ENCODE measurements at regions not wholly inside any gene's neighbourhood (a gene's known extent, or its start where the extent isn't known, plus 50 kb on each side); places are given as distances from the start of the nearest gene placed in this dataset.
A peak's percentile ranks its signal among the peaks of the same experiment; 100 is the strongest.

DNA sequence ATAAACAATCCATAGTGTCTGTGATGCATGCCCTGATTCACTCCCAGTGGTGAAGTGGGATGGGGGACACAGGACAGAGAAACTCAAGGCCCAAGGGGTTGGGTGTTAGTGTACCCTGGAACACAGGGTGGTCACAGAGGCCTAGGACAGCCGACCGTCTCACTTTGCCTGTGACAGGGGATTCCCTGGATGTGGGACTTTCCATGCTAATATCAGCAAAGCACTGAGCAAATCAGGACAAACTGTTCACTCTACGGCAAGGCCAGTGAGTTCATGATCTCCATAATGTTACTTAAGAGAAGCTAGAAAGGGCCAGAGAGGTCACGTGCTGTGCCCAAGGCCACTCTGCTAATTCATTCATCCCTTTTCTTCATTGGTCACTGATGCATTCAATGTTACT is 158.7 kb upstream of the RBPJ start:
- no peak overlapping the region for H3K9ac ChIP-seq (ENCODE audit: low read depth in 1 of 2, low read length in 2 of 2)
- no peaks in the 10 kb centered on the region for H3K9me3 ChIP-seq (ENCODE audit: control insufficient read depth in 1 of 2, low read length in 2 of 2)
- no peaks in the 10 kb centered on the region for H3K4me1 ChIP-seq (ENCODE audit: control insufficient read depth in 1 of 2, insufficient read depth in 2 of 2, low read length in 2 of 2)
- no peak overlapping the region for H3K27ac ChIP-seq (ENCODE audit: low read depth, low read length)
- no peaks in the 10 kb centered on the region for H3K27me3 ChIP-seq (ENCODE audit: control insufficient read depth in 1 of 2, insufficient read depth in 2 of 2, low read length in 2 of 2)
- no peak overlapping the region for H3K4me3 ChIP-seq (ENCODE audit: low read depth in 1 of 2, low read length in 2 of 2)
- no peaks in the 10 kb centered on the region for H3K36me3 ChIP-seq (ENCODE audit: control insufficient read depth in 1 of 2, insufficient read depth in 2 of 2, low read length in 2 of 2)

DNA sequence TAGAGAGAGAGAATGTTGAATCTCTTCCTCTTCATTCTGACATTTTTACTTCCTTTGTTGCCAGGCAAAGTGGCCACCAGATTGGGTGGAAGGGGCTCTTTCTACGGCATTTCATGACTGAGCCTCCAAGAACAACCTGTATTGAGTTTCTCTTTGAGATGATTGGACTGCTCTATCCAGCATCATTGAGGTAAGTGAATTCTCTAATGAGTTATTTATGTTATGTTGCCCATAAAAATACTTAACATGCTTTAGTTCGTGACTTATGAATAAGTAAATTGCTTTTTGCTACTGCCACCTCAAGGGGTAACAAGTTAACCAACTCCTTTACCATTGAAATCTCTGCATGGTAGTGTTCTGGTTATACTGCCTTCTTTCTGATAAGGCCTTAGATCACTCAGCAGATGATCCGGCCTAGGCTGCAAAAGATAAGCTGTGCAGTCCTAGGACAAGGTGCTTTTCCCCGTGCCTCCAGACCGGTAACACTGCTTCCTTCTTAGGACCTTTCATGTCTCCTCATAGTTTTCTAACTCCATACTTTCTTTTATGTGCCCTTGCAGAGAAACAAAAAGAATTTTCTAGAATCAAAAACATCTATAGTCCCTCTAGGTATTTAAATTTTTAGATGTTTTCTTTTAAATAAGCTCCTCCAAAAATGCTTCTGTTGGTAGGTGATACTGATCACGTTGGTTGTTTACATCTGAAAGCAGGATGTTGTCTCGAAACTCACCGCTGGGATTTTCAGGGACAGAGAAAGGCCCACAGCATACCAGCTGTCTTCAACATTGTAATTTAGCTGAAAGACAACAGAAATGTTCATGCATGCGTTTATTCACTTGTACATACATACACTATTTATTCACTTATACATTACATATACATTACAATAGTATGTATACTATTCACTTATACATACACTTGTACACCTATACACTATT is 157.1 kb upstream of the RBPJ start:
- Histone ChIP-seq H3K36me3 (ENCODE audit: control insufficient read depth in 1 of 2, insufficient read depth in 2 of 2, low read length in 2 of 2) (no peaks in the 10 kb centered on the region), H3K4me1 (ENCODE audit: control insufficient read depth in 1 of 2, insufficient read depth in 2 of 2, low read length in 2 of 2) (no peaks in the 10 kb centered on the region), H3K4me3 (ENCODE audit: low read depth in 1 of 2, low read length in 2 of 2) (no peak overlapping the region), H3K27ac (ENCODE audit: low read depth, low read length) (no peak overlapping the region), H3K9ac (ENCODE audit: low read depth in 1 of 2, low read length in 2 of 2) (no peak overlapping the region), H3K27me3 (ENCODE audit: control insufficient read depth in 1 of 2, insufficient read depth in 2 of 2, low read length in 2 of 2) (no peaks in the 10 kb centered on the region), H3K9me3 (ENCODE audit: control insufficient read depth in 1 of 2, low read length in 2 of 2) (no peaks in the 10 kb centered on the region)

DNA sequence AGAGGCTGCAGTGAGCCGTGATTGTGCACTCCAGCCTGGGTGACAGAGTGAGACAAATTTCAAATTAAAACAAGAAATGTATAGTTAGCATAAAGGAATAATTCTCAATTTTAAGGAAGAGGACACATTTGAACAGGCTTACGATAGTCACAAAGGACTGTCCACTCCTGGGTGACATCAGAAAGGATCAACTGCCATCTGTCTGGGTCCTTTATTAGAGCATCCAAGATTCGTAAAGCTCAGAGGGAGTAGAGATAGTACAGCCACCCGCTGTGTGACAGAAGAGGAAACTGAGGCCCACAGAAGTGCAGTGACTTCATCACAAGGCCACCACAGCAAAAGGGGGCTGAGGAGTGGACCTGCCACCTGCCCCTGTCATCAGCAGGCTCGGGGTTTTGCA is 149.3 kb upstream of the RBPJ start:
- Histone ChIP-seq H3K4me1 (ENCODE audit: control insufficient read depth in 1 of 2, insufficient read depth in 2 of 2, low read length in 2 of 2) (peaks cover 0 to 10% of the 10 kb centered on the region in 2 donors), H3K36me3 (ENCODE audit: control insufficient read depth in 1 of 2, insufficient read depth in 2 of 2, low read length in 2 of 2) (no peaks in the 10 kb centered on the region), H3K9me3 (ENCODE audit: control insufficient read depth in 1 of 2, low read length in 2 of 2) (no peaks in the 10 kb centered on the region), H3K4me3 (ENCODE audit: low read depth in 1 of 2, low read length in 2 of 2) (no peak overlapping the region), H3K27me3 (ENCODE audit: control insufficient read depth in 1 of 2, insufficient read depth in 2 of 2, low read length in 2 of 2) (no peaks in the 10 kb centered on the region), H3K27ac (ENCODE audit: low read depth, low read length) (no peak overlapping the region), H3K9ac (ENCODE audit: low read depth in 1 of 2, low read length in 2 of 2) (no peak overlapping the region)

DNA sequence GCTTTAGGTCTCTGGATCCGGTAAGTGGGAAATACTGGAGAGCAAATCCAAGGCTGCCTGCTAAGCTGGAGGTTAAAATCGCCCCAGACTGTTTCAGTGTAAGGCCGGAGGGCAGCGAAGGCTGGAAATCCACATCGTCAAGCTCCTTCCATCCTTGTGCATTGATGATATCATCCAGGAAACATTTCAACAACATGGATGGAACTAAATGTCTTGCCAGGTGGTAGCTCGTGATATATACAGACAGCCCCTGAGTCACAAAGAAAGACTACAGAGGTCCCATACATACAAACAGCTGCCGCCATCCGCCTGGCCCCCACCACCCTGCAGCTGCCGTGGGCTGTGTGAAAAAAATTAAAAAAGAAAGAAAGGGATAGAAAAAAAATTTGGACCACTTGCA is 148.9 kb upstream of the RBPJ start:
- Histone ChIP-seq H3K4me3 (ENCODE audit: low read depth in 1 of 2, low read length in 2 of 2) (no peak overlapping the region), H3K27ac (ENCODE audit: low read depth, low read length) (no peak overlapping the region), H3K9me3 (ENCODE audit: control insufficient read depth in 1 of 2, low read length in 2 of 2) (no peaks in the 10 kb centered on the region), H3K27me3 (ENCODE audit: control insufficient read depth in 1 of 2, insufficient read depth in 2 of 2, low read length in 2 of 2) (no peaks in the 10 kb centered on the region), H3K36me3 (ENCODE audit: control insufficient read depth in 1 of 2, insufficient read depth in 2 of 2, low read length in 2 of 2) (no peaks in the 10 kb centered on the region), H3K4me1 (ENCODE audit: control insufficient read depth in 1 of 2, insufficient read depth in 2 of 2, low read length in 2 of 2) (peaks cover 0 to 10% of the 10 kb centered on the region in 2 donors), H3K9ac (ENCODE audit: low read depth in 1 of 2, low read length in 2 of 2) (no peak overlapping the region)

DNA sequence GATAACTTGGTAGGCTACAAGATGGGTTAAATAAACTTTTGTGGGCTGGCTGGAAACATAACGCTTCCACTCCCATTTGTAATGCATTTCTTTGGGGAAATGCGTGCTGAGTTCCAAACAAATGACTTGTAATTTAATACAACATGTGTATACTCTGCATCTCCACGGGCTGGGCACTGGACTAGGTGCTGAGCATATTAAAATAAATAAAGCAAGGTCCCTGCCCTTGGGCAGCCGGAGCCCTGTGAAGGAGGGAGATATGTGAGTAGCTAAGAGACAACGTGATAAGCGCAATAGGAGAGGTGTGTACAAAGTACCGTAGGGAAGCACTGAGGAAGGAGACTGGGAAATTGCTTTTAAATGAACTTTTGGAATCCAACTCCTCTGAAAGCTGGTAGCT is 147.2 kb upstream of the RBPJ start:
- Histone ChIP-seq H3K4me3 (ENCODE audit: low read depth in 1 of 2, low read length in 2 of 2) (peak overlapping the region; percentile 18 to 47), H3K36me3 (ENCODE audit: control insufficient read depth in 1 of 2, insufficient read depth in 2 of 2, low read length in 2 of 2) (no peaks in the 10 kb centered on the region), H3K27ac (ENCODE audit: low read depth, low read length) (no peak overlapping the region), H3K9me3 (ENCODE audit: control insufficient read depth in 1 of 2, low read length in 2 of 2) (no peaks in the 10 kb centered on the region), H3K4me1 (ENCODE audit: control insufficient read depth in 1 of 2, insufficient read depth in 2 of 2, low read length in 2 of 2) (peaks cover 0 to 10% of the 10 kb centered on the region in 2 donors), H3K9ac (ENCODE audit: low read depth in 1 of 2, low read length in 2 of 2) (no peak overlapping the region), H3K27me3 (ENCODE audit: control insufficient read depth in 1 of 2, insufficient read depth in 2 of 2, low read length in 2 of 2) (no peaks in the 10 kb centered on the region)

DNA sequence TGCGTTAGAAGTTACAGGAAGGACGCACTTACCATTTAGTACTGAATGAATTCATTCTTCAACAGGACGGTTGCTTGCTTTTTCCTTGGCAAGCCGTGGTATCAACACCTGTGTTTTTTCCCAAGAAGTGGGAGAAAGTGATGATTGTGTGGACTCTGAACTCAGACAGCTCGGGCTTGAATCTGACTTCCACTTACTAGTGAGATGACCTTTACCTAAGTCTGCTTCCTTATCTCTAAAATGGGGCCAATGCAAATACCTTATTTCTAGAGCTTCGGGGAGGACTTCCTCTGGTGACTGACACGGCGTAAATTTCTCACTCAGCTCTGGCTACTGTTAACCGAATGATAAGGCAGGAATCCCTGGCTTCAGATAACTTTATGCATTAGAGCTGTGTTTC is 146.8 kb upstream of the RBPJ start:
- Histone ChIP-seq H3K4me3 (ENCODE audit: low read depth in 1 of 2, low read length in 2 of 2) (peak overlapping the region; percentile 18 to 47), H3K9ac (ENCODE audit: low read depth in 1 of 2, low read length in 2 of 2) (no peak overlapping the region), H3K9me3 (ENCODE audit: control insufficient read depth in 1 of 2, low read length in 2 of 2) (no peaks in the 10 kb centered on the region), H3K27ac (ENCODE audit: low read depth, low read length) (no peak overlapping the region), H3K27me3 (ENCODE audit: control insufficient read depth in 1 of 2, insufficient read depth in 2 of 2, low read length in 2 of 2) (no peaks in the 10 kb centered on the region), H3K4me1 (ENCODE audit: control insufficient read depth in 1 of 2, insufficient read depth in 2 of 2, low read length in 2 of 2) (peaks cover 0 to 10% of the 10 kb centered on the region in 2 donors), H3K36me3 (ENCODE audit: control insufficient read depth in 1 of 2, insufficient read depth in 2 of 2, low read length in 2 of 2) (no peaks in the 10 kb centered on the region)

DNA sequence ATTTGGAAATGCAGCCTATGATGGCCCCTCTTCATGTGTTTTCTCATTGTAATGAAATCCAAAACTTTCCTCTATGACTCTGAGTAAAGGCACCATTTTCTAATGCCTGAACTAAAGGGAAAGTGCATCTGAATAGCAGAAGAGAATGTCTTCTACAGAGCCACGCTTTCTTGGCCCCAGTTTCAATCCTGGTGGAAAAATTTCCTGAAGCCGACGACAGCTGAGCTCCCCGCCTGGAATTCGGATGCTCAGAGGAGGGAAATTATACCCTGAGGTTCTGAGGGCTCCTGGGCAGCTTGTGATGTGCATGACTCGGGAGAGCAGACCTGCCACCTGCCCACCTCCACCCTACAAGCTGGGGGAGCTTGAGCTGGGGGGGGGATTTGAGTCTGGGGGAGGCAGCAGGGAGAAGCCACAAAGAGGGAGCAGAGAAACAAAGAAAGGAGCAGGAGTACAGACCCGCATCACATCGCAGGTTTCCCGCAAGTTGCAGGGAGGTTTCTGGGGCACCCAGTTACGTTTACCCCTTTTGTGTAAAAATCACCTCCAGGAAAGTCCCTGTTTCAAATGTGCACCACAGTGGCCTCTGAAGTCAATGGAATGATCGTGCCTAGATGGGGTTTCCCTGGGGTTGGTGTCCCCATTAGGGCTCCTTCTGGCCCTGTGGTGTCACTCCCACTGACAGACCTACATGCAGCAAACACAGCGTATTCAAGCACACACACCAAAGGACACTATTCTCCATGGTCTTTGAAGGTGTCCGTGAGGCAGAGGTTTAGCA is 145.6 kb upstream of the RBPJ start:
- Histone ChIP-seq H3K4me1 (ENCODE audit: control insufficient read depth in 1 of 2, insufficient read depth in 2 of 2, low read length in 2 of 2) (peaks cover 0 to 10% of the 10 kb centered on the region in 2 donors), H3K27me3 (ENCODE audit: control insufficient read depth in 1 of 2, insufficient read depth in 2 of 2, low read length in 2 of 2) (no peaks in the 10 kb centered on the region), H3K36me3 (ENCODE audit: control insufficient read depth in 1 of 2, insufficient read depth in 2 of 2, low read length in 2 of 2) (no peaks in the 10 kb centered on the region), H3K27ac (ENCODE audit: low read depth, low read length) (no peak overlapping the region), H3K9me3 (ENCODE audit: control insufficient read depth in 1 of 2, low read length in 2 of 2) (no peaks in the 10 kb centered on the region), H3K9ac (ENCODE audit: low read depth in 1 of 2, low read length in 2 of 2) (no peak overlapping the region), H3K4me3 (ENCODE audit: low read depth in 1 of 2, low read length in 2 of 2) (no peak overlapping the region)

DNA sequence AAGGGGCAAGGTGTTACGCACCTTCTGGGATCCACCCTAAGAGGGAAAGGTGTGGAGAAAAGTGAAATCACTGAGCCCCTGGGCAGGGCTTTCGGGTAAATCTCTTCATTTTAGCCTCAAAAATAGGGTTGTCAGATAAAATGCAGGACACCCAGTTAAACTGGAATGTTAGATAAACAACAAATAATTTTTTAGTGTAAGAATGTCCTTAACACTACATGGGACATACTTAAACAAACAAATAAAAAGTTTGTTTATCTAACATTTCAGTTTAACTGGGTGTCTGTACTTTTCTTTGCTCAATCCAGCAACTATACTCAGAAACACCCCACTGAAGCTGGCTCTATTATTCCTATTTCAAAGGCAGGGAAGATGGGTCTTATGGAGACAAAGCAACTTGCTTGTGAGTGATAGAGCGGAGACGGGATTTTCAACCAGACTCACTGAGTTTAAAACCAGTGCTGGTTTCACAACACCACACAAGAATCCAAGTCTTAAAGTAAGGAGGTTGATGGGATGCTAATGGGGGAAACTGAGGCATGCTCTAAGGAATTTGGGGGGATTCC is 144.8 kb upstream of the RBPJ start:
- no peak overlapping the region for H3K27ac ChIP-seq (ENCODE audit: low read depth, low read length)
- peaks cover 0 to 10% of the 10 kb centered on the region in 2 donors for H3K4me1 ChIP-seq (ENCODE audit: control insufficient read depth in 1 of 2, insufficient read depth in 2 of 2, low read length in 2 of 2)
- H3K4me3 ChIP-seq (ENCODE audit: low read depth in 1 of 2, low read length in 2 of 2), result no peak overlapping the region
- H3K9ac ChIP-seq (ENCODE audit: low read depth in 1 of 2, low read length in 2 of 2), result no peak overlapping the region
- H3K9me3 ChIP-seq (ENCODE audit: control insufficient read depth in 1 of 2, low read length in 2 of 2), result no peaks in the 10 kb centered on the region
- H3K36me3 ChIP-seq (ENCODE audit: control insufficient read depth in 1 of 2, insufficient read depth in 2 of 2, low read length in 2 of 2), result no peaks in the 10 kb centered on the region
- H3K27me3 ChIP-seq (ENCODE audit: control insufficient read depth in 1 of 2, insufficient read depth in 2 of 2, low read length in 2 of 2), result no peaks in the 10 kb centered on the region

DNA sequence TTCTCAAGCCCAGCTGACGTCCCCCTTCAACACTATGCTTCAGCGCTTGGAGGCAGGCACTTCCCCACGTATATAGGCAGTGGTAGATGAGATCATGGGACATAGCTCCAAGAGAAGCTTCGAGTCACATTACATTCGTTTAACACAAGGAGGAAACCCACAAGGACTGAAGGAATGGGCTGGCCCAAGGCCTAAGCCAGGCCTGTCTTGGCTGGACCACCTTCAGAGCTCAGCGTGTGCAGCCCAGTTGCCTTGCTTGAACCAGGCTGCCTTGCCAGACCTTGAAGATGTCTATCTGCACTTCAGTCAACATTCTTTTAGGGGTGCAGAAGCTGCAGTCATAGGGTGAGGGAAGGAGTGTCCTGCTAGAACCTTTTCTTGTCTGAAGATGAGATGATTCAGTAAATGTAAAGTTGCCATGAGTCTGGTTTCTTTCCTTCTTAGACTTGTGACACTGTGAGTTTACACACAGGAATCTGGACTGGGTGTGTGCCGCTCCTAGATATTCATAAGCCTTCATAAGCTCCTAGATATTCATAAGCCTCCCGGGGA is 144.1 kb upstream of the RBPJ start:
- peaks cover 0 to 10% of the 10 kb centered on the region in 2 donors for H3K4me1 ChIP-seq (ENCODE audit: control insufficient read depth in 1 of 2, insufficient read depth in 2 of 2, low read length in 2 of 2)
- no peak overlapping the region for H3K9ac ChIP-seq (ENCODE audit: low read depth in 1 of 2, low read length in 2 of 2)
- no peaks in the 10 kb centered on the region for H3K27me3 ChIP-seq (ENCODE audit: control insufficient read depth in 1 of 2, insufficient read depth in 2 of 2, low read length in 2 of 2)
- H3K4me3 ChIP-seq (ENCODE audit: low read depth in 1 of 2, low read length in 2 of 2), result no peak overlapping the region
- no peaks in the 10 kb centered on the region for H3K9me3 ChIP-seq (ENCODE audit: control insufficient read depth in 1 of 2, low read length in 2 of 2)
- H3K27ac ChIP-seq (ENCODE audit: low read depth, low read length), result no peak overlapping the region
- H3K36me3 ChIP-seq (ENCODE audit: control insufficient read depth in 1 of 2, insufficient read depth in 2 of 2, low read length in 2 of 2), result no peaks in the 10 kb centered on the region

DNA sequence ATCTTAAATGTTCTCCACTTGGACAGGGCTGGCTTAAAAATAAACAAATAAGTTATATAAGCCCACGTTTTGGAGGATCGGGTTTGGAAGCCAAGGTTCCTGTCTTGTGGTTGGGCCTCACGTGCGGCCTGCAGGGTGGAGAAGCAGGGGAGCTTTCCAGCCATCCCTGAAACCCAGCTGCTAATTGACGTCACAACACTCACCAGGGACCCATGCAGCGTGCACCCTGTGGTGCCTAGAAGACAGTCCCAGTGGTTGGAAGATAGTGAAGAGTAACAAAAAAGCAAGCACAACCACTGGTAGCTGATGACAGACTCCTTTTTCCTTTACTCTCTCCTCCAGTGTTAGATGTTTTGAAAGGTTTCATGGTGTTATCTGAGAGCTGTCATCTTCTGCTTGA is 142.0 kb upstream of the RBPJ start:
- no peak overlapping the region for H3K9ac ChIP-seq (ENCODE audit: low read depth in 1 of 2, low read length in 2 of 2)
- H3K9me3 ChIP-seq (ENCODE audit: control insufficient read depth in 1 of 2, low read length in 2 of 2), result no peaks in the 10 kb centered on the region
- H3K27ac ChIP-seq (ENCODE audit: low read depth, low read length), result no peak overlapping the region
- no peaks in the 10 kb centered on the region for H3K36me3 ChIP-seq (ENCODE audit: control insufficient read depth in 1 of 2, insufficient read depth in 2 of 2, low read length in 2 of 2)
- no peaks in the 10 kb centered on the region for H3K27me3 ChIP-seq (ENCODE audit: control insufficient read depth in 1 of 2, insufficient read depth in 2 of 2, low read length in 2 of 2)
- no peak overlapping the region for H3K4me3 ChIP-seq (ENCODE audit: low read depth in 1 of 2, low read length in 2 of 2)
- peaks cover 0 to 4% of the 10 kb centered on the region in 2 donors for H3K4me1 ChIP-seq (ENCODE audit: control insufficient read depth in 1 of 2, insufficient read depth in 2 of 2, low read length in 2 of 2)
